Stomach smooth muscle (tissue), 2 donors: ENCODE measurements at regions not wholly inside any gene's neighbourhood (a gene's known extent, or its start where the extent isn't known, plus 50 kb on each side); places are given as distances from the start of the nearest gene placed in this dataset.

Experiments used
- H3K27ac ChIP-seq: one replicate; pipeline ENCODE4 v1.7.0; 2013; ENCODE audit warnings: mild to moderate bottlenecking, low read length, inconsistent platforms
- H3K27me3 ChIP-seq, 2 donors: one replicate each; pipeline ENCODE4 v1.7.0; 2013; ENCODE audit warnings: low read length in 2 of 2; ENCODE audit not compliant: insufficient read depth in 2 of 2, control insufficient read depth in 1 of 2
- H3K36me3 ChIP-seq, 2 donors: one replicate each; pipeline ENCODE4 v1.7.0; 2013; ENCODE audit warnings: low read length in 2 of 2; ENCODE audit not compliant: control insufficient read depth in 2 of 2, insufficient read depth in 2 of 2
- H3K4me1 ChIP-seq: one replicate; pipeline ENCODE4 v1.7.0; 2013; ENCODE audit warnings: low read length; ENCODE audit not compliant: control insufficient read depth, insufficient read depth
- H3K4me3 ChIP-seq, 2 donors: one replicate each; pipeline ENCODE4 v1.7.0; 2013; ENCODE audit warnings: low read length in 2 of 2
- H3K9ac ChIP-seq, 2 donors: one replicate each; pipeline ENCODE4 v1.7.0; 2013; ENCODE audit warnings: low read length in 2 of 2, mild to moderate bottlenecking in 1 of 2
- H3K9me3 ChIP-seq, 2 donors: one replicate each; pipeline ENCODE4 v1.7.0; 2013; ENCODE audit warnings: low read length in 2 of 2; ENCODE audit not compliant: control insufficient read depth in 2 of 2
- donor health status: healthy.
- donor health status: Pancreatic carcinoma.

DNA sequence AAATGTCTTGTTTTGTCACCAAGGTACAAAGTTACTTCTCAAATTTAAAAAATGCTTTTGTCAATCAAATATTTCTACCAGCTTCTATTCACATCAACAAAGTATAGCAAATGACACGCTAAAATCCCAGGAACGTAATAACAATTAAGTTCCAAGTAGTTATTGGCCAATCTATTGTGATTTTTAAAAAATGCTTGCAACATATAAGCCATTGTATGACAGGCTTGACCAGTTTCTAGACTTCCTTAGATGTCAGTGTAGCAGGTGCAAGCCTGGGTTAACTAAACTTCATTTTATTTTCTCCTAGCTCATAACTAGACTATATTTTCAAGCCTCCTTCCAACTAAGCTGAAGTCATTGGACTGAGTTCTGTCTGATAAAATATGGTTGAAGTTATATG is 494.5 kb upstream of the PKN2 start:
- Histone ChIP-seq H3K27ac (no peak overlapping the region), H3K4me3 (no peak overlapping the region), H3K36me3 (no peaks in the 10 kb centered on the region), H3K27me3 (no peaks in the 10 kb centered on the region), H3K4me1 (no peaks in the 10 kb centered on the region), H3K9ac (no peak overlapping the region), H3K9me3 (no peaks in the 10 kb centered on the region)

DNA sequence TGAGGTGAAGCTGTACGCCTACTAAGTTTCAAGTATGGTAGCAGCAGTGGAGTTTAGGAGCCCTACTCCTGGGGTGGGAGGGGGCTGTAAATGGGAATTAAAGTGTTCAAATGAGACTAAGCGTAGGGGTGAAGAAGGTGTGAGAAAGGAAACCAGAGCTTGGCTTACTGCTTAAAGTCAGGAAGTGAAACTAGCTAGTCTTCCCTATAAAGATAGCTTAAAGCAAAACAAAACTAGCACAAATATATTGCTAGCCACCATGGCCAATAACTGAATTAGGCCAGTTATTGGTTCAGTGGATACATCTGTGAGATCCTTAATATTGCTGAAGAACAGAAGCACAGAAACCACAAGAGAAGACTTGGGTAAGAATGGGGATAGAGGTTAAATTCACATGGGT is 492.2 kb upstream of the PKN2 start:
- H3K4me3 ChIP-seq = no peak overlapping the region
- H3K9ac ChIP-seq = no peak overlapping the region

DNA sequence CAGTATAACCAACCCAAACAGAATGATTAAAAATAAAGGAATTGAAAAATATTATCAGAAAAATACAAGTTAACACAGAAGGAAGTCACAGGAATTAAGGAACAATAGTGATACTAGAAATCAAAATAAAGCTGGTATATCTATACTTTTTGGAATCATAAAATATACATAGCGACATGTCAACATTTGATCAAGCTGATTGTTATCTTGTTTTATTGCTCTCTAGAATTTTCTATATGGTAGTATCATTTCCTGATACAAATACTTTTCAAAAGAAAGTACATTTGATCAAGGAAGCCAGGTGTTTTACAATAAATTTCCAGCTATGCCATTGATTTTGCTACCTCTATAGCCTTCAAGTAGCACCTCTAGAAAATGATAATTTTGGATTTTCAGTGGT is 489.5 kb upstream of the PKN2 start:
- Histone ChIP-seq H3K36me3 (no peaks in the 10 kb centered on the region), H3K4me3 (no peak overlapping the region), H3K9me3 (no peaks in the 10 kb centered on the region), H3K27ac (no peak overlapping the region), H3K27me3 (no peaks in the 10 kb centered on the region), H3K4me1 (no peaks in the 10 kb centered on the region), H3K9ac (no peak overlapping the region)

More for the DNA sequence above, 492.2 kb upstream of the PKN2 start:
- Histone ChIP-seq H3K4me1 (no peaks in the 10 kb centered on the region), H3K9me3 (no peaks in the 10 kb centered on the region), H3K36me3 (no peaks in the 10 kb centered on the region), H3K27me3 (no peaks in the 10 kb centered on the region), H3K27ac (no peak overlapping the region)

DNA sequence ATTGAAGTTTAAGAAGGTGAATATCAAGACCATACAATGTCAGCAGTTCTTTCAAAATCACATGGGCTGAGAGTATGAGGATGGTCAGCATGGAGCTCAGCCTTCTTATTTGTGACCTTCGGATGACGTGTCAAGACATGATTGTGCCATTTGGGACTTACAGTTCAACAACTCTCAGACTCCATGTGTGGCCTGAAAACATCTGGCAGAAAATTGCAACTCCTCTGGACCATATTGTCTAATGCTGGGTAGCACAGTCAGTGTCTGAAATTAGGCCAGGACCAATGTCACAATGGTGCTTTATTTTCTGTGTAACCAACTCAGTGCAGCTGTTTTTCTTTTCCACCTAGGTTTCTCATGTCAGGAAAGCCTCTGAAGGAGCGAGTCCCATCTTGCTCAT is 483.5 kb upstream of the PKN2 start:
- H3K36me3 ChIP-seq = no peaks in the 10 kb centered on the region
- H3K4me3 ChIP-seq = no peak overlapping the region
- no peak overlapping the region for H3K27ac ChIP-seq
- no peaks in the 10 kb centered on the region for H3K27me3 ChIP-seq
- no peak overlapping the region for H3K9ac ChIP-seq
- H3K9me3 ChIP-seq = no peaks in the 10 kb centered on the region
- H3K4me1 ChIP-seq = no peaks in the 10 kb centered on the region

DNA sequence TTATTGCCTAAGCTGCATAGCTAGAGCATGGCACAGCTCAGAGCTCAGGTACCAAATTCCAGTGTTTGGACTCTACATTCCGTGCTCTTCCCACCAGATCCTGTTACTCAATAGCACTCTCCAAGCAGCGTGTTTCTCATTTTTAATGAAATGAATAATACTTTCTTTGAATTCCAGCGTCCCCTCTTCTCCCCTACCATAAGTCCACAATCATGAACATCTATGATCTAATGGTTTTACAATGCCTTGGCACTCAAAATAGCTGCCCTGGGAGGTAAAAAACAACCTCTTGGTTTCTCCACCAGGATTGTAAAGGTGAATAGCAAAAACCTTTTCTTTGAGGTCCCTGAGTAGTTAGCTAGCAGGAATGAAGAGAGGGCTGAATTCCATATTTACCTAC is 480.0 kb upstream of the PKN2 start:
- no peaks in the 10 kb centered on the region for H3K4me1 ChIP-seq
- H3K27me3 ChIP-seq = no peaks in the 10 kb centered on the region
- H3K9me3 ChIP-seq = no peaks in the 10 kb centered on the region
- H3K9ac ChIP-seq = no peak overlapping the region
- H3K4me3 ChIP-seq = no peak overlapping the region
- no peaks in the 10 kb centered on the region for H3K36me3 ChIP-seq
- no peak overlapping the region for H3K27ac ChIP-seq

DNA sequence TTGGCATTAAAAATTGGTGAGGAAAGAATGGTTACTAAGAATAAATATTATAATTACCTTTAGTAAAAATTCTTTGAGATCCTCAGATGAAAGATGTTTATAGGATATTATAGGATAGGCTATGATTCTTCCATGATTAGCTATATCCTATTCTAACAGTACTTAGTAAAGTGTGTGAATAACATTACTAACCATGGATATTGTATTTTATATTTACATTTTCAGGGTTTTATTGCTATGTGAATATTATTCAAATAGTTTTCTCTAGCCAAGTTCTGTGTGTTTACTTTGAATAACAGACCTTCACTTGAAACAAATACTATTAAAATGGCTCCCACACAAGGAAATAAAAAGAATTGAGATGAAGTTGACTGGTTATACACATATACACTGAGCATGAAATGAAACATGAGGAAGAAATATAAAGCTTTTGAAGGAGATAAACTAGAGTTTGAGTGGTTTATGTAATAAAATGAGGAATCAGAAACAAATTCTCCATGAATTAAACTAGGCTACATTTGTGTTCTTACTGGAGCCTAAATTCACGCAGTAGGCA is 479.4 kb upstream of the PKN2 start:
- H3K27ac ChIP-seq = no peak overlapping the region
- no peak overlapping the region for H3K4me3 ChIP-seq
- no peaks in the 10 kb centered on the region for H3K9me3 ChIP-seq
- no peak overlapping the region for H3K9ac ChIP-seq
- no peaks in the 10 kb centered on the region for H3K36me3 ChIP-seq
- no peaks in the 10 kb centered on the region for H3K4me1 ChIP-seq
- no peaks in the 10 kb centered on the region for H3K27me3 ChIP-seq

DNA sequence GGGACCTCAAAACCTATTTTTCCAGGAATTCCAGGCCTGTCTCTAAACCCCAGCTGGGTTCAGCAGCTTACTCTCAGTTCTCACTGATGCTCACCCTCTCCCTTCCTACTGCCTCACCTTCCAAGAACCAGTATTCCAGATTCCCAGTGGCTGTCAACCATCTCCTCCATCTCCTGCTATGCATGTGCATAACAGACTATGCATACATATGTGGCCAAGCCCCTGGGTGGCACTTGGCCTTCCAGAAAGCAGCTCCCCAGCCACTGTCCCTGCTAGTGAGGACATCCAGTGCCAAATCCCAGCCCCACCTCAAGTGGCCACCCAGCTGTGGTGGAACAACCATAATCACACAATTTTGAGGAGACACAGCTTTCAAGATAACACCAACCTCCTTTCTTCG is 475.7 kb upstream of the PKN2 start:
- Histone ChIP-seq H3K4me3 (no peak overlapping the region), H3K9me3 (no peaks in the 10 kb centered on the region), H3K36me3 (no peaks in the 10 kb centered on the region), H3K4me1 (no peaks in the 10 kb centered on the region), H3K9ac (no peak overlapping the region), H3K27ac (no peak overlapping the region), H3K27me3 (no peaks in the 10 kb centered on the region)

DNA sequence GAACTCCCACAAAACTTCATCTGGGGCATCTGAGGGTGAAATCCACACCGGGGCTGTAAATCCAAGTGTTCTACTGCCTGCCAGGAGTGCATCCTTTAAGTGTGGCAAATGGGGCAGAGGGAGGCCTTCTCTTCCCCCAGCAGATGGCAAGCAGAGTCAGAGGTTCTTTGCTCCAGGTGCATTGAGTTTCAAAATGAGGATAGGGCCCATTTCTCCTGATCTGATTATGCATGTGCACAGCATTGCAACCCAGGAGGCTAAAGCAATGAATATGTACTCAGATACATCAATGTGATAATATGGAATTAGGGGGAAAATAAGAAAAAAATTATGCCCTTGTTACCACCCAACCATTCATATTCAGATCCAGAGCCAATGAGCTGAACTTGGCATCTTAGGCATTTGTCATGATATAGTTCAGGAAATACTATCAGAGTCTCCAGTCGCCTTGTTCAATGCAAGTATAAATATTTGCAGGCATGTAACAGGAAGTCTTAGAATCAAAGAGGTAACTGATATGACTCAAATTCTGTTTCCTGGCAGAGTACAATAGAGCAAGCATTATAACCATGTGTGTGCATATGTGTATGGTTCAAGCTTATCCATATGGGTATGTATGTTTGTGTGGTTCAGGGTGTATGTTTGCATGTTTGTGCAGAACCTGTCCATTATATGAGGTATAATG is 473.8 kb upstream of the PKN2 start:
- Histone ChIP-seq H3K4me3 (no peak overlapping the region), H3K4me1 (no peaks in the 10 kb centered on the region), H3K9ac (no peak overlapping the region), H3K27me3 (no peaks in the 10 kb centered on the region), H3K36me3 (no peaks in the 10 kb centered on the region), H3K9me3 (no peaks in the 10 kb centered on the region), H3K27ac (no peak overlapping the region)

DNA sequence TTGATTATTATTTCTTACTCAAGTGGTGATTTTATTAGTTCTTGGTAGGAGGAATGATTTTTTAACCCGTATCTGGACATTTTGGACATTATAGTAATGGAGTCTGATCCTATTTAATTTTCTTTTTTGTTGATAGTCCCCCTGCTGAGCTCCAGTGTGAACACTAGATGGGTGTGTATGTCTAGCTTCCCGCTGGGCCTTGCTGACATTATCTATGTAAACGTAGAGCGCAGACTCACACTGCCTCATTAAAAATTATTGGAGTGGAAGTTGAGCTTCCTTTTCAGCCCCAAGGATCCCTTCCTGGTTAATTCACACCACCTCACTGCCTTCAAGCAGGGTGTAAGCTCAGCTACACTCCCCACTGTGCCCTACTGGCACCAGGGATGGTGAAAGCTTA is 467.6 kb upstream of the PKN2 start:
- no peak overlapping the region for H3K27ac ChIP-seq

DNA sequence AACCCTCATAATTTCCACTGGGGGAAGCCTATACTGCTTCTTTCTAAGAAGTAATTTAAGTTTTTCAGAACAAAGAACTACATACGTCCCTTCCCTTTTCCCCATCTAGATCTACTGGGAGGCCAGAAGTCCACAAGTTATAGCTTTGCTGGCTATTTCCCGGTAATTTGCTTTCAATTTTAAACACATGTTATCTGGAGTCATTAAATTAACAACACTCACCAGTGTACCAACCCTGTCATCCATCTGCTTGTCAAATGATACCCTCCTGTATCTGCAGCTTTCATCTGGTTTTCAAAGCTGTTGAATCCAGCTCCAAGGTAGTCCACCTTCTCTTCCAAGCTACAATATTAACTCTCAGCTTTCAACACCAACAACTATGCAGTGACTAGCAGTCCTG is 466.7 kb upstream of the PKN2 start:
- H3K27me3 ChIP-seq = no peaks in the 10 kb centered on the region
- H3K4me3 ChIP-seq = no peak overlapping the region
- H3K9me3 ChIP-seq = peaks cover 0 to 2% of the 10 kb centered on the region in 2 donors
- no peaks in the 10 kb centered on the region for H3K36me3 ChIP-seq
- H3K4me1 ChIP-seq = no peaks in the 10 kb centered on the region
- H3K9ac ChIP-seq = no peak overlapping the region
- H3K27ac ChIP-seq = no peak overlapping the region

More for the DNA sequence above, 467.6 kb upstream of the PKN2 start:
- Histone ChIP-seq H3K36me3 (no peaks in the 10 kb centered on the region), H3K4me3 (no peak overlapping the region), H3K27me3 (no peaks in the 10 kb centered on the region), H3K9ac (no peak overlapping the region), H3K9me3 (peaks cover 0 to 2% of the 10 kb centered on the region in 2 donors), H3K4me1 (no peaks in the 10 kb centered on the region)

DNA sequence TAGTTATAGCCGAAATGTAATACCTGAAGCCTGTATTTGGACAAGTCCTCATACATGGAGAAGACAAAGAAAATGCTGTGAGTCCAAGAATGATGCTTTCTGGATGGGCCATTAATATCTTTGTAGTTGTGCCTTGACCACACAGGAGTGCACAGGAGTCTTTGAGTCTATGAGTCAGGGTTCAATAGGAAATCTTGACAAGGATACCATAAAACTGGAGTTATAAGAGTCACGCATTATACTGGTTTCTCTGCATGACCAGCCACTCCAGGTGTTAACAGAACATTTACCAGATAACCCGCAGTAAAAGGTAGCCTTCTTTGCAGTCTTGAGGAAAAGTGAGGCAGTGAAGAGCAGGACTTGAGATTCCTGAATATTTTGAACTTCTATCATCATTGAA is 464.6 kb upstream of the PKN2 start:
- H3K4me3 ChIP-seq = no peak overlapping the region
- H3K36me3 ChIP-seq = no peaks in the 10 kb centered on the region
- peaks cover 0 to 2% of the 10 kb centered on the region in 2 donors for H3K9me3 ChIP-seq
- H3K4me1 ChIP-seq = no peaks in the 10 kb centered on the region
- H3K27me3 ChIP-seq = no peaks in the 10 kb centered on the region
- no peak overlapping the region for H3K9ac ChIP-seq
- H3K27ac ChIP-seq = no peak overlapping the region
